Esophagus muscularis mucosa (tissue), 4 donors: ENCODE measurements at regions not wholly inside any gene's neighbourhood (a gene's known extent, or its start where the extent isn't known, plus 50 kb on each side); places are given as distances from the start of the nearest gene placed in this dataset.

Experiments used
- DNase-seq: peaks from one replicate; pipeline ENCODE4 v3.0.0-alpha.2; 2017; ENCODE audit errors: extremely low spot score
- H3K27ac ChIP-seq, 4 donors: fragments of 200-600 bp; sonication (generic); replicated peaks in 1 of 4; 1 replicate in 3 of 4; 2 replicates in 1 of 4; pipeline ENCODE4 v1.5.1; 2016 to 2019; ENCODE audit warnings: mild to moderate bottlenecking in 1 of 4
- H3K27me3 ChIP-seq, 4 donors: fragments of 200-600 bp; sonication (generic); one replicate each; pipeline versions ENCODE4 v1.5.1 to v1.6.0; 2016 to 2019
- H3K36me3 ChIP-seq, 4 donors: fragments of 200-600 bp; sonication (generic); one replicate each; pipeline ENCODE4 v1.5.1; 2016 to 2019
- H3K4me1 ChIP-seq, 4 donors: fragments of 200-600 bp; sonication (generic); one replicate each; pipeline ENCODE4 v1.5.1; 2016 to 2019
- H3K4me3 ChIP-seq, 4 donors: fragments of 200-600 bp; sonication (generic); 1 replicate in 2 of 4; 2 replicates in 2 of 4; pipeline ENCODE4 v1.5.1; 2016 to 2019; ENCODE audit warnings: mild to moderate bottlenecking in 4 of 4, moderate library complexity in 1 of 4
- H3K9me3 ChIP-seq, 4 donors: fragments of 200-600 bp; sonication (generic); 1 replicate in 3 of 4; 2 replicates in 1 of 4; pipeline ENCODE4 v1.5.1; 2016 to 2019
- CTCF ChIP-seq, 3 experiments: fragments of 200-600 bp in 2 of 3; fragments of 450-650 bp in 1 of 3; sonication (generic) in 2 of 3; IDR thresholded peaks; one replicate each; pipeline ENCODE4 v1.5.1; 2017 to 2019; ENCODE audit warnings: antibody characterized with exemption in 3 of 3, mild to moderate bottlenecking in 2 of 3, moderate library complexity in 1 of 3
- EP300 ChIP-seq: sonication (generic); formaldehyde crosslinking; IDR thresholded peaks from one replicate; pipeline ENCODE4 v1.6.1; 2017; ENCODE audit warnings: antibody characterized with exemption
- POLR2A ChIP-seq: fragments of 450-650 bp; IDR thresholded peaks from one replicate; pipeline ENCODE4 v1.6.1; 2017; ENCODE audit warnings: antibody characterized with exemption, moderate library complexity, mild to moderate bottlenecking, low read depth
- POLR2AphosphoS5 ChIP-seq, 2 donors: sonication (generic); formaldehyde crosslinking; IDR thresholded peaks; one replicate each; pipeline ENCODE4 v1.6.1; 2017; ENCODE audit warnings: antibody characterized with exemption in 2 of 2
- WGBS: methylation state at CpG from one replicate; pipeline ENCODE4 v1.1.5; 2018; 5-methylcytosine and 5-hydroxymethylcytosine counted together
- intact Hi-C: fragments of 100-400 bp; cut with DNase I; formaldehyde crosslinking; loops from one replicate; pipeline ENCODE4 v1.15.1; 2023

GRCh38 chr3:16114429-16114828 is 60.1 kb upstream of the GALNT15 start:
- TF ChIP-seq CTCF (IDR thresholded peaks at IDR 0.05) (no peak), EP300 (no peak), POLR2A (no peak), POLR2AphosphoS5 (IDR thresholded peaks at IDR 0.05) (no peak)
- intact Hi-C loops, result no loop called here
- no peaks in the 10 kb centered on the region for H3K27me3 ChIP-seq
- H3K36me3 ChIP-seq, result no peaks in the 10 kb centered on the region
- H3K27ac ChIP-seq, result peak overlapping the region; percentile 31 to 53 (median 50)
- 87% methylated on average over 2 of the region's 2 CpGs for WGBS
- H3K4me3 ChIP-seq, result no peak overlapping the region
- no peak for DNase-seq
- H3K4me1 ChIP-seq, result peaks cover 0 to 10% (median 0%) of the 10 kb centered on the region in 4 donors
- no peaks in the 10 kb centered on the region for H3K9me3 ChIP-seq

- peaks cover 0 to 10% (median under 1%) of the 10 kb centered on the region in 4 donors for H3K4me1 ChIP-seq
- no peaks in the 10 kb centered on the region for H3K9me3 ChIP-seq
- intact Hi-C loops, result no loop called here
- TF ChIP-seq POLR2AphosphoS5 (IDR thresholded peaks at IDR 0.05) (no peak), POLR2A (no peak), CTCF (IDR thresholded peaks at IDR 0.05) (no peak), EP300 (no peak)
- no peaks in the 10 kb centered on the region for H3K27me3 ChIP-seq
- no peak overlapping the region for H3K4me3 ChIP-seq
- peak overlapping the region; percentile 31 to 52 (median 44) for H3K27ac ChIP-seq
- no peaks in the 10 kb centered on the region for H3K36me3 ChIP-seq
- 74% methylated on average over 3 of the region's 3 CpGs for WGBS
- DNase-seq, result no peak
These were observed 59.5 kb upstream of the GALNT15 start for GRCh38 chr3:16114930-16115329.

GRCh38 chr3:16118396-16118795 is 56.1 kb upstream of the GALNT15 start:
- no peak for TF ChIP-seq CTCF (IDR thresholded peaks at IDR 0.05)
- TF ChIP-seq EP300, result no peak
- no peak for TF ChIP-seq POLR2AphosphoS5 (IDR thresholded peaks at IDR 0.05)
- TF ChIP-seq POLR2A, result no peak
- intact Hi-C loops, result no loop called here
- no peak overlapping the region for H3K27ac ChIP-seq
- no peak for DNase-seq
- 88% methylated on average over 9 of the region's 9 CpGs for WGBS
- no peak overlapping the region for H3K4me3 ChIP-seq
- no peaks in the 10 kb centered on the region for H3K27me3 ChIP-seq
- H3K36me3 ChIP-seq, result no peaks in the 10 kb centered on the region
- H3K4me1 ChIP-seq, result peaks cover 0 to 8% (median 4%) of the 10 kb centered on the region in 4 donors
- no peaks in the 10 kb centered on the region for H3K9me3 ChIP-seq

GRCh38 chr3:16119887-16120286 is 54.6 kb upstream of the GALNT15 start:
- intact Hi-C loops, result no loop called here
- TF ChIP-seq CTCF (IDR thresholded peaks at IDR 0.05) (no peak), EP300 (no peak), POLR2AphosphoS5 (IDR thresholded peaks at IDR 0.05) (no peak), POLR2A (no peak)

DNA sequence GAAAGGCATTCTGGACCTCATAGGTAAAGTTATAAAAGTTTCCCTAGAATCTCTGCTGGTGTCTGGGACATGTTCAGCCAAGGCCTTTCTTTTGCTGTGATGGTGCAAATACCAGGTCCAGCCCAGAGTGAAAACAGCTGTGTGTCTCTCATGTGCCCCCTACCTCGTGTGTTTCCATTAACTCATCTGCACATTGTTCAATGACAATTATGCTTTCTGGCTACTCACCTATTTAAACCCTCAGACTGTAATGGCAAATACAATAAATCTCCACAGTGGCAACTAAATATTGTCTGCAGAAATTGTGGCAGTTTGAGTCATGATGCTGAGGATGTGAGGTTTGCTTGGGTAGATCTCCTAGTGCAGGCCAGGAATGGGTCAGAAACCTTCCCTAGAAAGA is 53.1 kb upstream of the GALNT15 start:
- Histone ChIP-seq H3K4me3 (no peak overlapping the region), H3K4me1 (peaks cover 0 to 8% (median 2%) of the 10 kb centered on the region in 4 donors), H3K27me3 (no peaks in the 10 kb centered on the region), H3K27ac (no peak overlapping the region), H3K9me3 (no peaks in the 10 kb centered on the region), H3K36me3 (no peaks in the 10 kb centered on the region)
- DNase-seq, result no peak
- WGBS, result no CpG with 5 or more reads among the region's 1 CpG
- intact Hi-C loops, result no loop called here
- TF ChIP-seq POLR2A, result no peak
- TF ChIP-seq POLR2AphosphoS5 (IDR thresholded peaks at IDR 0.05), result no peak
- TF ChIP-seq EP300, result no peak
- no peak for TF ChIP-seq CTCF (IDR thresholded peaks at IDR 0.05)

More at GRCh38 chr3:16119887-16120286, 54.6 kb upstream of the GALNT15 start:
- DNase-seq, result no peak
- H3K27ac ChIP-seq, result no peak overlapping the region
- no peak overlapping the region for H3K4me3 ChIP-seq
- peaks cover 0 to 8% (median 2%) of the 10 kb centered on the region in 4 donors for H3K4me1 ChIP-seq
- H3K36me3 ChIP-seq, result no peaks in the 10 kb centered on the region
- H3K9me3 ChIP-seq, result no peaks in the 10 kb centered on the region
- no peaks in the 10 kb centered on the region for H3K27me3 ChIP-seq
